ENCODE measurements at regions not wholly inside any gene's neighbourhood (a gene's known extent, or its start where the extent isn't known, plus 50 kb on each side); places are given as distances from the start of the nearest gene placed in this dataset.

DNA sequence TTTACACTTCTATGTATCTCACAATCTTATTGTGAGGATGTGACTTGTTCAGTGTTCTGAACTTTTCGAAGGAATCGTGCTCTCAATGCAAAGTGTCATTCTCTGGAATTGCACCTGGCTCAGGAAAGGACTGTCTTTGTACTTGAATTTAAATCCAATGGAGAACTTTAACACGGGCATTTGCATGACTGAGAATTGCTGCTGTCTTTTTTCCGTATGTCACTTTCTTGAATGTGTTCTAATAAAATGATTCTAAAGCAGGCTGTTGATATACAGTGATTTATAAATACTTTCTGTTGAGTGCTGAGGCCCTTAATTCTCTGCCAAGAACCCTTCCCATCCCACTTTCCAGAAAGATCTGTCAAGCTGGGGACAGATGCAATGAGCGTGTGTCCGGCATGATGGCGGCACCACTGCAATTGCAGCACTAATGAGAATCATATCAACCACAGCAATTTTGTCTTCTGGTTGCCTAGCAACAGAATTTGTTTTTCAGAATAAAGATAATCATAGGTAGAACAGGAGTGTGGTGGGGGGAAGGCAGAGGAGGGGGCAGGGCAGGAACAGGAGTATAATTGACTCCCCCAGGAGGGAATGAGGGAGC lies 210.6 kb upstream of the UMPS start:
- TF ChIP-seq, protein P1, sequence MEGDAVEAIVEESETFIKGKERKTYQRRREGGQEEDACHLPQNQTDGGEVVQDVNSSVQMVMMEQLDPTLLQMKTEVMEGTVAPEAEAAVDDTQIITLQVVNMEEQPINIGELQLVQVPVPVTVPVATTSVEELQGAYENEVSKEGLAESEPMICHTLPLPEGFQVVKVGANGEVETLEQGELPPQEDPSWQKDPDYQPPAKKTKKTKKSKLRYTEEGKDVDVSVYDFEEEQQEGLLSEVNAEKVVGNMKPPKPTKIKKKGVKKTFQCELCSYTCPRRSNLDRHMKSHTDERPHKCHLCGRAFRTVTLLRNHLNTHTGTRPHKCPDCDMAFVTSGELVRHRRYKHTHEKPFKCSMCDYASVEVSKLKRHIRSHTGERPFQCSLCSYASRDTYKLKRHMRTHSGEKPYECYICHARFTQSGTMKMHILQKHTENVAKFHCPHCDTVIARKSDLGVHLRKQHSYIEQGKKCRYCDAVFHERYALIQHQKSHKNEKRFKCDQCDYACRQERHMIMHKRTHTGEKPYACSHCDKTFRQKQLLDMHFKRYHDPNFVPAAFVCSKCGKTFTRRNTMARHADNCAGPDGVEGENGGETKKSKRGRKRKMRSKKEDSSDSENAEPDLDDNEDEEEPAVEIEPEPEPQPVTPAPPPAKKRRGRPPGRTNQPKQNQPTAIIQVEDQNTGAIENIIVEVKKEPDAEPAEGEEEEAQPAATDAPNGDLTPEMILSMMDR (conservative IDR thresholded peaks at IDR 0.05): no peak
- no peak for TF ChIP-seq EZH2 (IDR thresholded peaks at IDR 0.05; ENCODE audit: low read depth)
